Hepatocyte (in vitro differentiated cells): ENCODE measurements at regions not wholly inside any gene's neighbourhood (a gene's known extent, or its start where the extent isn't known, plus 50 kb on each side); places are given as distances from the start of the nearest gene placed in this dataset.
"Not testable (repeated sequence)": the region's sequence is repeated elsewhere in the genome, so short reads cannot be mapped to it uniquely, and the experiment has no call there.

Experiments
- DNase-seq: peaks from one replicate; pipeline ENCODE4 v3.0.0-alpha.2; 2016; ENCODE audit warnings: low spot score
- H2AFZ ChIP-seq: fragments of 200-600 bp; sonication (generic); 2 replicates; pipeline ENCODE4 v1.6.0; 2016; ENCODE audit warnings: antibody characterized with exemption, mild to moderate bottlenecking
- H3K27ac ChIP-seq: fragments of 200-600 bp; sonication (generic); 2 replicates; pipeline ENCODE4 v1.5.1; 2016; ENCODE audit warnings: mild to moderate bottlenecking
- H3K27me3 ChIP-seq: fragments of 200-600 bp; sonication (generic); 2 replicates; pipeline ENCODE4 v1.6.1; 2016
- H3K36me3 ChIP-seq: fragments of 200-600 bp; sonication (generic); replicated peaks from 2 replicates; pipeline ENCODE4 v1.5.1; 2016; ENCODE audit warnings: low read depth; ENCODE audit not compliant: insufficient read depth
- H3K4me1 ChIP-seq: fragments of 200-600 bp; sonication (generic); 2 replicates; pipeline ENCODE4 v1.5.1; 2016; ENCODE audit warnings: mild to moderate bottlenecking, moderate library complexity; ENCODE audit not compliant: insufficient read depth
- H3K4me2 ChIP-seq: fragments of 200-600 bp; sonication (generic); 2 replicates; pipeline ENCODE4 v1.6.0; 2016
- H3K4me3 ChIP-seq: fragments of 200-600 bp; sonication (generic); 2 replicates; pipeline ENCODE4 v1.5.1; 2016; ENCODE audit warnings: mild to moderate bottlenecking
- H3K79me2 ChIP-seq: fragments of 200-600 bp; sonication (generic); 2 replicates; pipeline ENCODE4 v1.6.0; 2017; ENCODE audit warnings: mild to moderate bottlenecking
- H3K9me2 ChIP-seq: fragments of 200-600 bp; sonication (generic); replicated peaks from 2 replicates; pipeline ENCODE4 v1.6.0; 2017; ENCODE audit warnings: mild to moderate bottlenecking; ENCODE audit not compliant: insufficient read depth
- H3K9me3 ChIP-seq: fragments of 200-600 bp; sonication (generic); 2 replicates; pipeline ENCODE4 v1.5.1; 2016; ENCODE audit warnings: low read depth, mild to moderate bottlenecking
- H4K20me1 ChIP-seq: fragments of 200-600 bp; sonication (generic); 2 replicates; pipeline ENCODE4 v1.6.0; 2016; ENCODE audit warnings: mild to moderate bottlenecking; ENCODE audit not compliant: insufficient read depth, poor library complexity, severe bottlenecking
- EZH2 ChIP-seq: fragments of 200-600 bp; sonication (generic); IDR thresholded peaks from 2 replicates; pipeline ENCODE4 v1.6.1; 2016; ENCODE audit warnings: antibody characterized with exemption, mild to moderate bottlenecking, borderline replicate concordance
- EZH2phosphoT487 ChIP-seq: fragments of 200-600 bp; sonication (generic); IDR thresholded peaks from one replicate; pipeline ENCODE4 v1.6.1; 2018; ENCODE audit warnings: antibody characterized with exemption, mild to moderate bottlenecking, low read depth, moderate library complexity; ENCODE audit not compliant: unreplicated experiment, severe bottlenecking
- WGBS: methylation state at CpG from one replicate; pipeline ENCODE4 v1.1.6; 2016; ENCODE audit warnings: low lambda C conversion rate; ENCODE audit errors: missing lambda C conversion rate; 5-methylcytosine and 5-hydroxymethylcytosine counted together
- TF ChIP-seq, protein P1 (sequence below): fragments of 200-600 bp; sonication (generic); IDR thresholded peaks from 2 replicates; pipeline ENCODE4 v1.5.1; 2016; ENCODE audit warnings: antibody characterized with exemption, mild to moderate bottlenecking; ENCODE audit not compliant: poor library complexity

DNA sequence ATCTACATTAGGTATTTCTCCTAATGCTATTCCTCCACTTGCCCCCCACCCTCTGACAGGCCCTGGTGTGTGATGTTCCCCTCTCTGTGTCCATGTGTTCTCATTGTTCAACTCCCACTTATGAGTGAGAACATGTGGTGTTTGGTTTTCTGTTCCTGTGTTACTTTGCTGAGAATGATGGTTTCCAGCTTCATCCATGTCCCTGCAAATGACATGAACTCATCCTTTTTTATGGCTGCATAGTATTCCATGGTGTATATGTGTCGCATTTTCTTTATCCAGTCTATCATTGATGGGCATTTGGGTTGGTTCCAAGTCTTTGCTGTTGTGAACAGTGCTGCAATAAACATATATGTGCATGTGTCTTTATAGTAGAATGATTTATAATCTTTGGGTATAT, 50.6 kb upstream of the GRHL3 start:
- not testable (repeated sequence) for H3K36me3 ChIP-seq, H2AFZ ChIP-seq, H3K9me3 ChIP-seq, H3K9me2 ChIP-seq, DNase-seq, H3K27me3 ChIP-seq, H3K4me1 ChIP-seq, H3K79me2 ChIP-seq, H3K4me2 ChIP-seq, H4K20me1 ChIP-seq, H3K27ac ChIP-seq, H3K4me3 ChIP-seq
- WGBS = 85% methylated on average over 1 of the region's 1 CpG

DNA sequence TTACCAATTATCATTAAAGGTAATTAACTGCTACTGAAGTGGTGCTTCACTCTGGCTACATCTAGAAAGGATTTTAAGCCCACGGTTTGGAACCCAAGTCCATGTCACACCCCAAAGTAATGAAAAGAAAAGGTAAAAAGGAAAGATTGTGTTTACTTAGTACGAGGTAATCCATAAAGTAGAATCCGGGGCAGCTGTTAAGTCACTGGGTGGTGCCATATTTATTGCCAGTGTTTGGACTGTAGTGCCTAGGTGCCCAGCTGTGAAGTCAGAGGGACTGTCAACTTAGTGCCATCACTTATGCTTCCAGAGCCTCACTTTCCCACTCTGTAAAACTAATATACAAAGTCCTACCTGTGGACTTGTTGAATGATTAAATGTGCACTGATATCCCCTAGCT, 52.2 kb upstream of the GRHL3 start:
- Histone ChIP-seq H3K4me3 (no peak overlapping the region), H3K9me2 (no peaks in the 10 kb centered on the region), H2AFZ (no peak overlapping the region), H3K36me3 (no peaks in the 10 kb centered on the region), H3K4me2 (no peak overlapping the region), H3K27ac (no peak overlapping the region), H3K4me1 (no peaks in the 10 kb centered on the region), H3K9me3 (no peaks in the 10 kb centered on the region), H3K79me2 (no peaks in the 10 kb centered on the region), H3K27me3 (no peaks in the 10 kb centered on the region), H4K20me1 (no peaks in the 10 kb centered on the region)
- DNase-seq = no peak
- 48% methylated on average over 3 of the region's 3 CpGs for WGBS
- TF ChIP-seq EZH2phosphoT487 = no peak
- TF ChIP-seq EZH2 = no peak
- TF ChIP-seq, protein P1, sequence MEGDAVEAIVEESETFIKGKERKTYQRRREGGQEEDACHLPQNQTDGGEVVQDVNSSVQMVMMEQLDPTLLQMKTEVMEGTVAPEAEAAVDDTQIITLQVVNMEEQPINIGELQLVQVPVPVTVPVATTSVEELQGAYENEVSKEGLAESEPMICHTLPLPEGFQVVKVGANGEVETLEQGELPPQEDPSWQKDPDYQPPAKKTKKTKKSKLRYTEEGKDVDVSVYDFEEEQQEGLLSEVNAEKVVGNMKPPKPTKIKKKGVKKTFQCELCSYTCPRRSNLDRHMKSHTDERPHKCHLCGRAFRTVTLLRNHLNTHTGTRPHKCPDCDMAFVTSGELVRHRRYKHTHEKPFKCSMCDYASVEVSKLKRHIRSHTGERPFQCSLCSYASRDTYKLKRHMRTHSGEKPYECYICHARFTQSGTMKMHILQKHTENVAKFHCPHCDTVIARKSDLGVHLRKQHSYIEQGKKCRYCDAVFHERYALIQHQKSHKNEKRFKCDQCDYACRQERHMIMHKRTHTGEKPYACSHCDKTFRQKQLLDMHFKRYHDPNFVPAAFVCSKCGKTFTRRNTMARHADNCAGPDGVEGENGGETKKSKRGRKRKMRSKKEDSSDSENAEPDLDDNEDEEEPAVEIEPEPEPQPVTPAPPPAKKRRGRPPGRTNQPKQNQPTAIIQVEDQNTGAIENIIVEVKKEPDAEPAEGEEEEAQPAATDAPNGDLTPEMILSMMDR = no peak

DNA sequence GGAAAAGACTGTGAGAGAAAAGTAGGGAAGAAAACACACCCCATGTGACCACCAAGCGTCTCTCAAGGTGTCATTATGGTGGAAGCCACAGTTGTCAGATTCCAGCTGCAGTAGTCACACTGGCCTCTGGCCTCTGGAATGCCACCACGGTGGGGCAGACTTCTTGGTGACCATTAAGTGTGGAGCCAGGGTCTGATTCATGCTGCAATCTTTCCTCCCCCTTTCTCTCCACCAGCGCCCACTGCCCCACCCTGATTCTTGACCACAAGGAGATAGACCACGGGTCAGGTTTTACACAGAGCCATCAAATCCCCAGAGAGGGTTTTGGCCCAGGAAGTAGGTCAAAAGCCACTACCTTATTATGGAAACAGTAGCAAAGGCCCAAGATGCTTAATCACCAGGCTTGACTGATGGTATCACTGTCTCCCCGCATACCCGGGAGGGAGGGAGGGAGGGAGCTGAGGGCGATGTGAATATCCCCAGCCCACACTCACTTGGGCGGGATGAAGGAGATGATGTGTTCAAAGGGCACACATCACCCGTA, 52.7 kb upstream of the GRHL3 start:
- no peak overlapping the region for H2AFZ ChIP-seq
- DNase-seq = peak; percentile 23
- TF ChIP-seq EZH2 (no peak), EZH2phosphoT487 (no peak)
- TF ChIP-seq, protein P1 = no peak

DNA sequence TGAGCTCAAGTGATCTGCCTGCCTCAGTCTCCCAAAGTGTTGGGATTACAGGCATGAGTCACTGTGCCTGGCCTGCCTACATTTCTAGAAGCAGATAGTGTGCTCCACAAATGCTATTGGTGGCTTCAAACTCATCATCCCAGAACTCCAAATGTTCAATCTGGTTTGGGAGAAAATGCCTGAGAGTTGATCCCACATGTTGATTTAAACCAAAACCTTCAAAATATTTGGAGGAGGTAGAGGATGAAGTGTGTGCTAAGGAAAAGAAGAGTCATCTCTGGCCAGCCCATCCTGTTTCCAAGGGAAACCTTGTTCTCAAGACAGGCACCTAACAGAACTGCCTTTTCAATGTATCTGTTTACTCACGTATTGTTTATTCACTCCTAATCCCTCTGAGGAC, 55.4 kb upstream of the GRHL3 start:
- Histone ChIP-seq H3K27ac (no peak overlapping the region), H2AFZ (no peak overlapping the region), H3K4me2 (no peak overlapping the region), H3K79me2 (no peaks in the 10 kb centered on the region), H3K27me3 (no peaks in the 10 kb centered on the region), H3K4me3 (no peak overlapping the region), H3K36me3 (no peaks in the 10 kb centered on the region), H4K20me1 (no peaks in the 10 kb centered on the region), H3K9me3 (no peaks in the 10 kb centered on the region), H3K9me2 (no peaks in the 10 kb centered on the region), H3K4me1 (no peaks in the 10 kb centered on the region)
- no peak for DNase-seq
- 94% methylated on average over 1 of the region's 1 CpG for WGBS
- TF ChIP-seq, protein P1 = no peak
- TF ChIP-seq EZH2 (no peak), EZH2phosphoT487 (no peak)

More for the DNA sequence above, 52.7 kb upstream of the GRHL3 start:
- Histone ChIP-seq H3K4me2 (no peak overlapping the region), H4K20me1 (no peaks in the 10 kb centered on the region), H3K4me3 (no peak overlapping the region), H3K4me1 (no peaks in the 10 kb centered on the region), H3K9me3 (no peaks in the 10 kb centered on the region), H3K27ac (no peak overlapping the region), H3K36me3 (no peaks in the 10 kb centered on the region), H3K9me2 (no peaks in the 10 kb centered on the region), H3K79me2 (no peaks in the 10 kb centered on the region), H3K27me3 (no peaks in the 10 kb centered on the region)
- WGBS = 38% methylated on average over 8 of the region's 9 CpGs
